ENCODE measurements at regions not wholly inside any gene's neighbourhood (a gene's known extent, or its start where the extent isn't known, plus 50 kb on each side); places are given as distances from the start of the nearest gene placed in this dataset.

DNA sequence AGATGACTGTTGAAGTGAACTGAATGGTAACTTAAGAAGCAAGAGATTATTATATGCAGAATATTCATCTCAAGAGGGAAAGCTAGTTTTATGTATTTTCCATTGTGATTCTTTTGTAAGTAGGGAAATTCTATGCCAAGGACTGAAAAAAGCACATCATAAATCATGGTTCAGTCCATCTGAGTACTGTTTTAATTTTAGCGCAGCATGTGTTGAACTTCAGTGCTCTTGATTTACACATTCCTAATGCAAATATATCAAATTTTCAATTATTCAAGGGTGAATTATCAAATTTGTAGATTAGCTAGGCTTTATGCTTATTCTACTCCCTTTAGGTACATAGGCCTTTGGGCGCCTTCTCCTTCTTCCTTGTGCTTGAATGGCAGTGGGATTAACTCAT, 50.3 kb upstream of the TCF12 start:
- H3K4me1 ChIP-seq = peaks cover 0 to 15% (median 2%) of the 10 kb centered on the region in 4 donors
- H3K36me3 ChIP-seq = no peaks in the 10 kb centered on the region
- intact Hi-C loops (cut with DNase I; ENCODE audit: low total_unique reads) = no loop called here
- TF ChIP-seq, protein P1, sequence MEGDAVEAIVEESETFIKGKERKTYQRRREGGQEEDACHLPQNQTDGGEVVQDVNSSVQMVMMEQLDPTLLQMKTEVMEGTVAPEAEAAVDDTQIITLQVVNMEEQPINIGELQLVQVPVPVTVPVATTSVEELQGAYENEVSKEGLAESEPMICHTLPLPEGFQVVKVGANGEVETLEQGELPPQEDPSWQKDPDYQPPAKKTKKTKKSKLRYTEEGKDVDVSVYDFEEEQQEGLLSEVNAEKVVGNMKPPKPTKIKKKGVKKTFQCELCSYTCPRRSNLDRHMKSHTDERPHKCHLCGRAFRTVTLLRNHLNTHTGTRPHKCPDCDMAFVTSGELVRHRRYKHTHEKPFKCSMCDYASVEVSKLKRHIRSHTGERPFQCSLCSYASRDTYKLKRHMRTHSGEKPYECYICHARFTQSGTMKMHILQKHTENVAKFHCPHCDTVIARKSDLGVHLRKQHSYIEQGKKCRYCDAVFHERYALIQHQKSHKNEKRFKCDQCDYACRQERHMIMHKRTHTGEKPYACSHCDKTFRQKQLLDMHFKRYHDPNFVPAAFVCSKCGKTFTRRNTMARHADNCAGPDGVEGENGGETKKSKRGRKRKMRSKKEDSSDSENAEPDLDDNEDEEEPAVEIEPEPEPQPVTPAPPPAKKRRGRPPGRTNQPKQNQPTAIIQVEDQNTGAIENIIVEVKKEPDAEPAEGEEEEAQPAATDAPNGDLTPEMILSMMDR (IDR thresholded peaks at IDR 0.05) = no peak
- H3K27ac ChIP-seq = no peak overlapping the region
- no peaks in the 10 kb centered on the region for H3K9me3 ChIP-seq
- no peak overlapping the region for H3K4me3 ChIP-seq
- H3K27me3 ChIP-seq = no peaks in the 10 kb centered on the region
- DNase-seq = no peak

DNA sequence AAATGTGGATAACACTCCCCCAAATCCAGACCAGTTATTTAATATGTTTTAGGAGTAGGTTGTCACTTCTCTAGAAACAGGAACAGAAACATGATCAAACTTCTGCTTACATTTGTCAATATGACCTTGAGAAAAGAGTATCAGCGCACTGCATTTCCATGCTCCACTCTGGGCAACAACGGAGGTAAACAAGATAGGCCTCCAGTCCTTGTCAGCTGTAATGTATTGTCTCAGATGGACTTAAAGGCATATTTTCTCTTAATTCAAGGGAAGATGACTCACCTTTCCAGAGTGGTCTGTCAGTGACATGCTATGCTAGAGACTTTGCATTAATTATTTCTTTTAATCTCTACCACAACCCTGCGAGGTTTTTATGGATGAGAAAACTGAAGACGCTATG, 51.6 kb upstream of the TCF12 start:
- intact Hi-C loops (cut with DNase I; ENCODE audit: low total_unique reads) = no loop called here
- H3K4me1 ChIP-seq = peaks cover 0 to 10% (median 2%) of the 10 kb centered on the region in 4 donors
- no peak overlapping the region for H3K4me3 ChIP-seq
- no peaks in the 10 kb centered on the region for H3K27me3 ChIP-seq
- no peaks in the 10 kb centered on the region for H3K9me3 ChIP-seq
- H3K27ac ChIP-seq = no peak overlapping the region
- DNase-seq = no peak
- TF ChIP-seq, protein P1 (IDR thresholded peaks at IDR 0.05) = no peak
- no peaks in the 10 kb centered on the region for H3K36me3 ChIP-seq

DNA sequence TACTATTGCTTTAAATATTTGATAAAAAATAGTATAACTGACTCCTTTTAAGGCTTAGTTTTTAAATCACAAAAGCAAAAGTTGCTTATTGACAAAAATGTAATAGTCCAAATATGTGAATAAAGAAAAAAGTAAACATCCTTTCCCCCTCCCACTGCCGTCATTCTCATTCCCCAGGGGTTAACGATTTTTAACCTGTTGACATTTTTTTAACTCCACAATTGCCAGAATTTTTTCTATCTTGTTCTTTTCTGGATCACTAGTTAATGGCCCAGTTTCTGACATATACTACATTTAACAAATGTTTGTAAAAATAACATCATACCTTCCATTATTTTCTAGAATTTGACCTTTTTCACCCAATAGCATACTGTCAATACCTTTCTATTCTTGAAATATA, 60.6 kb upstream of the TCF12 start:
- intact Hi-C loops (cut with DNase I; ENCODE audit: low total_unique reads) = no loop called here
- no peaks in the 10 kb centered on the region for H3K27me3 ChIP-seq
- no peak overlapping the region for H3K4me3 ChIP-seq
- H3K9me3 ChIP-seq = no peaks in the 10 kb centered on the region
- no peaks in the 10 kb centered on the region for H3K4me1 ChIP-seq
- H3K36me3 ChIP-seq = peaks cover 0 to 8% (median 0%) of the 10 kb centered on the region in 3 donors
- no peak overlapping the region for H3K27ac ChIP-seq
- no peak for DNase-seq
- TF ChIP-seq, protein P1 (IDR thresholded peaks at IDR 0.05) = no peak

DNA sequence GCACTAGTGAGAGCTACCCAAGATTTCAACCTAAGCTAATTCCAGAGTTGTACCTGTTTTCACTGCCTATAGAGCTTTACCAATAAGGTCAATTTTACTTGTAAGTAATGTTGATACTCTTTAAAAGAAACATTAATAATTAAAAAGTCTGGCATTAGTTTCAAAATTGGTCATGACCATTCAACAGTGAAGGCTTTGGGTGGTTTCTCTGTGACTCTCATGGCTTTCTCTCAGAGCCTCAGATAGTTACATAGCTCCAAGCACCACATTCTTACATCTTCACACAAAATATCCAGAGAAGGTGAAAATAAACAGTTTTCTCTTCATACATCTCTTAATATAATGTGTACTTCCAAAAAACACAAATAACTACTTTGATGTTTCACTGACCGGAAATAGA, 61.5 kb upstream of the TCF12 start:
- no peak for DNase-seq
- H3K9me3 ChIP-seq = no peaks in the 10 kb centered on the region
- peaks cover 0 to 8% (median 0%) of the 10 kb centered on the region in 3 donors for H3K36me3 ChIP-seq
- H3K4me3 ChIP-seq = no peak overlapping the region
- H3K27me3 ChIP-seq = no peaks in the 10 kb centered on the region
- TF ChIP-seq, protein P1 (IDR thresholded peaks at IDR 0.05) = no peak
- no peak overlapping the region for H3K27ac ChIP-seq
- H3K4me1 ChIP-seq = no peaks in the 10 kb centered on the region
- intact Hi-C loops (cut with DNase I; ENCODE audit: low total_unique reads) = no loop called here

DNA sequence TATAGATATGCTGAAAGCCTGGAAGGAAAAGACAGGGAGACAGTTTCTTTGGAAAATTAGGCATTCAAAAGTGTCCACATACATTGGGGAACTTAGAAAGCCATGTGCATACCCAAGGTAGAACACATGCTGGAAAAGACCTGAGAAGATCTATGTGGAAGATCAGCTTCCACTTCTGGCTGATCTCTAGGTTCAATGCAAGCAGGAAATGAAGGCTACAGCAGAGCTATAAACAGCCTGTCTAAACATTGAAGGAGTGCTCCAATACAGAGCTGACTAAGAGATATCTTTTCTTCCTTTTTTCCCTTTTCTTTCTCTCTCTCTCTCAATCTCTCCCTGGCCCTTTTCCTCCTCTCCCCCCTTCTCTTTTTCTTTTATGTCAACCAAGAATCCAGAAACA, 73.6 kb upstream of the TCF12 start:
- DNase-seq = no peak
- Histone ChIP-seq H3K4me3 (no peak overlapping the region), H3K4me1 (no peaks in the 10 kb centered on the region)

More for the DNA sequence above, 73.6 kb upstream of the TCF12 start:
- intact Hi-C loops (cut with DNase I; ENCODE audit: low total_unique reads) = no loop called here
- no peaks in the 10 kb centered on the region for H3K9me3 ChIP-seq
- no peaks in the 10 kb centered on the region for H3K27me3 ChIP-seq
- H3K36me3 ChIP-seq = peaks cover 0 to 6% (median 0%) of the 10 kb centered on the region in 3 donors
- H3K27ac ChIP-seq = no peak overlapping the region
- TF ChIP-seq, protein P1 (IDR thresholded peaks at IDR 0.05) = no peak
